SKM-1 treated with dmso at 0.1 percent for 144 hours (cell line): ENCODE measurements at regions not wholly inside any gene's neighbourhood (a gene's known extent, or its start where the extent isn't known, plus 50 kb on each side); places are given as distances from the start of the nearest gene placed in this dataset.

Experiments used
- DNase-seq: peaks from one replicate; lab custom pipeline; 2025; ENCODE audit not compliant: unreplicated experiment; lab: John Stamatoyannopoulos, UW

GRCh38 chr12:115064296-115064695 lies 380.3 kb upstream of the TBX3 start:
- DNase-seq = no peak

GRCh38 chr12:115062741-115063140 lies 378.8 kb upstream of the TBX3 start:
- DNase-seq = no peak

- no peak for DNase-seq
Observed at GRCh38 chr12:115060477-115061168, 376.6 kb upstream of the TBX3 start.

- no peak for DNase-seq
Observed at GRCh38 chr12:115057445-115057844, 373.5 kb upstream of the TBX3 start.

GRCh38 chr12:115051378-115051777 lies 367.4 kb upstream of the TBX3 start:
- no peak for DNase-seq

GRCh38 chr12:115049614-115050013 lies 365.6 kb upstream of the TBX3 start:
- no peak for DNase-seq

GRCh38 chr12:115046805-115047204 lies 362.8 kb upstream of the TBX3 start:
- no peak for DNase-seq

- DNase-seq = no peak
Observed at GRCh38 chr12:115044073-115044472, 360.1 kb upstream of the TBX3 start.

- DNase-seq = no peak
Observed at GRCh38 chr12:115043079-115043478, 359.1 kb upstream of the TBX3 start.

GRCh38 chr12:115042341-115042740 lies 358.4 kb upstream of the TBX3 start:
- no peak for DNase-seq

- DNase-seq = no peak
Observed at GRCh38 chr12:115037830-115038229, 353.9 kb upstream of the TBX3 start.

GRCh38 chr12:115035535-115036107 lies 351.6 kb upstream of the TBX3 start:
- no peak for DNase-seq

- no peak for DNase-seq
Observed at GRCh38 chr12:115032521-115032920, 348.5 kb upstream of the TBX3 start.

GRCh38 chr12:115030017-115030416 lies 346.0 kb upstream of the TBX3 start:
- DNase-seq = no peak

- DNase-seq = no peak
Observed at GRCh38 chr12:115024531-115024930, 340.6 kb upstream of the TBX3 start.

- no peak for DNase-seq
Observed at GRCh38 chr12:115023279-115024265, 339.6 kb upstream of the TBX3 start.

GRCh38 chr12:115020091-115020490 lies 336.1 kb upstream of the TBX3 start:
- DNase-seq = no peak

- DNase-seq = no peak
Observed at GRCh38 chr12:115017346-115017745, 333.4 kb upstream of the TBX3 start.

- DNase-seq = no peak
Observed at GRCh38 chr12:115013236-115013981, 329.4 kb upstream of the TBX3 start.

- no peak for DNase-seq
Observed at GRCh38 chr12:115012861-115013235, 328.9 kb upstream of the TBX3 start.

- no peak for DNase-seq
Observed at GRCh38 chr12:115011703-115012102, 327.7 kb upstream of the TBX3 start.
